ENCODE measurements at regions not wholly inside any gene's neighbourhood (a gene's known extent, or its start where the extent isn't known, plus 50 kb on each side); places are given as distances from the start of the nearest gene placed in this dataset.

DNA sequence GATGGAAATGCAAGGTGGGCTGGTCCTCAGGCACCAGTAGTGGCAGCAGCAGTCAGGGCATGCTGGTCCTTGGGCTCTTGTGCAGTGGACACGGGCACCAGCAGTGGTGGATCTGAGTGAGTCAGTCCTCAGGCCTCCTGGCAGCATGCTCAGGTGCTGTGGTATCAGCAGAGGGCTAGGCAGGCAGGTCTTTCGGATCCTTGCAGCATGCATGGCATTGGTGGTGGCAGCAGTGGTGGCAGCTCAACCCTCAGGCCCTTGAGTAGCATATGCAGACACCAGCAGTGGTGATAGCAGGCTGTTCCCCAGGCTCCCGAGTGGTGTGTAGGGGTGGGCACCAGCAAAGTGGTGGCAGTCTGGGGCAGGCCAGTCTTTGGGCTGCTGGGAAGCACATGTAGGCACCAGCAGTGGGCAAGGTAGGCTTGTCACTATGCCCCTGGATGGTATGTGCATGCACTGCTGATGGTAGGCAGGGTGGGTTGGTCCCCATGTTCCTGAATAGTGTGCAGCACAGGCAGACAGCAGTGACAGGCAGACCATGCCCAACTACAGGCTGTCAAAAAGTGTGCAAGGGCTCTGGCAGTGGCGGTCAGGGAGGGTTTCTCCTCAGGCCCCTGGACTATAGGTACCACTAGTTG is 606.0 kb downstream of the ADCYAP1 start:
- TF ChIP-seq ZNF274 (IDR thresholded peaks at IDR 0.05; ENCODE audit: low read depth, low read length) (no peak), SUZ12 (IDR thresholded peaks at IDR 0.05; ENCODE audit: extremely low read depth, insufficient read depth, insufficient read length) (no peak)

All from NT2/D1 (cell line).